Lung (tissue), 11 donors: ENCODE measurements at regions not wholly inside any gene's neighbourhood (a gene's known extent, or its start where the extent isn't known, plus 50 kb on each side); places are given as distances from the start of the nearest gene placed in this dataset.

Source experiments
- ATAC-seq: fragments of 200-7000 bp; cut with Tn5 transposase; one replicate; pipeline ENCODE4 v1.9.1; 2020; ENCODE audit warnings: moderate number of reproducible peaks; ENCODE audit not compliant: insufficient read depth, low FRiP score
- DNase-seq, 3 donors: peaks; one replicate each; pipeline ENCODE4 v3.0.0-alpha.2; 2013 to 2017
- H3K27ac ChIP-seq, 2 donors: one replicate each; pipeline ENCODE4 v1.5.1; 2013; ENCODE audit warnings: mild to moderate bottlenecking in 2 of 2, moderate library complexity in 2 of 2, control low read depth in 1 of 2, inconsistent platforms in 1 of 2, low read depth in 1 of 2, low read length in 1 of 2
- H3K27me3 ChIP-seq, 3 donors: one replicate each; pipeline ENCODE4 v1.5.1; 2013; ENCODE audit warnings: low read length in 2 of 3; ENCODE audit not compliant: control insufficient read depth in 3 of 3, insufficient read depth in 3 of 3
- H3K36me3 ChIP-seq, 4 donors: one replicate each; pipeline ENCODE4 v1.5.1; 2013; ENCODE audit warnings: low read length in 4 of 4, mild to moderate bottlenecking in 1 of 4, moderate library complexity in 1 of 4; ENCODE audit not compliant: control insufficient read depth in 4 of 4, insufficient read depth in 4 of 4
- H3K4me1 ChIP-seq, 5 donors: one replicate each; pipeline ENCODE4 v1.5.1; 2013; ENCODE audit warnings: low read length in 5 of 5, mild to moderate bottlenecking in 2 of 5, moderate library complexity in 1 of 5; ENCODE audit not compliant: control insufficient read depth in 5 of 5, insufficient read depth in 5 of 5
- H3K4me3 ChIP-seq: one replicate; pipeline ENCODE4 v1.5.1; 2013; ENCODE audit warnings: mild to moderate bottlenecking, control low read depth, moderate library complexity
- H3K9ac ChIP-seq, 2 donors: one replicate each; pipeline ENCODE4 v1.5.1; 2013; ENCODE audit warnings: low read length in 2 of 2, control low read depth in 1 of 2; ENCODE audit not compliant: insufficient read depth in 1 of 2
- H3K9me3 ChIP-seq, 4 donors: one replicate each; pipeline ENCODE4 v1.5.1; 2013; ENCODE audit warnings: low read length in 3 of 4, mild to moderate bottlenecking in 1 of 4, moderate library complexity in 1 of 4; ENCODE audit not compliant: control insufficient read depth in 4 of 4, insufficient read depth in 3 of 4
- WGBS, 2 donors: extraction: QIAGEN DNeasy Blood & Tissue Kit; methylation state at CpG; one replicate each; pipeline ENCODE4 v1.1.7; 2013; 5-methylcytosine and 5-hydroxymethylcytosine counted together
- TF ChIP-seq, protein P1 (sequence below): IDR thresholded peaks from 2 replicates; pipeline ENCODE4 v1.5.1; 2012; ENCODE audit warnings: mild to moderate bottlenecking; ENCODE audit errors: control extremely low read depth, extremely low read depth
- donor health status: control.
- donor health status: control.
- donor health status: Bipolar disorder and iron deficiency.
- donor health status: healthy.
- donor health status: DM: yes; HTN: yes; CAD: no.

DNA sequence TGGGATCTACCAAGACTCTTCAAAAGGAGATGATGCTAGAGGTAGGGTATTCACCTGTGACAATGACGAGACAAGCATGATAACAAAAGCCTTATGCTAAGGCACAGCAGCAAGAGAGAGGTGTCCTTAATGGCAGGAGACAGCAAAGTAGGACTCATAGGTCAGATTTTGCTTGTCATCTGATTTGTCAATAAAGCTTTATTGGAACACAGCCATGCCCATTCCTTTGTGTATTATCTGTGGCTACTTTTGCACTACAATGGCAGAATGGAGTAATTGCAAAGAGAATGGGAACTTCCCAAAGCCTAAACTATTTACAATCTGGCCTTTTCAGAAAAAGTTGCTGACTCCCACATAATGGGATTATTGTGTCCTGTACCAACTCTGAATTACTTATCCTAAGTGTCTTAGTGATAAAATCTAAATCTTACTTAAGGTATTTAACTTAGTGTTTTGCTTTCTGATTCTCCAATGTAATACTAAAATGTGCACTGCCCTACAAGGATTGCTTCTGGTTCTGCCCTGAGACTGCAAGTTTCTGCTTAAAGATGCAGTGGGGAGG lies 221.6 kb downstream of the CDC5L start:
- DNase-seq (no peak), ATAC-seq (no peak)
- WGBS, 2 donors: 92 to 97% methylated on average over 1 of the region's 1 CpG
- H3K4me3 ChIP-seq: no peak overlapping the region
- H3K27ac ChIP-seq: no peak overlapping the region
- no peaks in the 10 kb centered on the region for H3K9me3 ChIP-seq
- TF ChIP-seq, protein P1, sequence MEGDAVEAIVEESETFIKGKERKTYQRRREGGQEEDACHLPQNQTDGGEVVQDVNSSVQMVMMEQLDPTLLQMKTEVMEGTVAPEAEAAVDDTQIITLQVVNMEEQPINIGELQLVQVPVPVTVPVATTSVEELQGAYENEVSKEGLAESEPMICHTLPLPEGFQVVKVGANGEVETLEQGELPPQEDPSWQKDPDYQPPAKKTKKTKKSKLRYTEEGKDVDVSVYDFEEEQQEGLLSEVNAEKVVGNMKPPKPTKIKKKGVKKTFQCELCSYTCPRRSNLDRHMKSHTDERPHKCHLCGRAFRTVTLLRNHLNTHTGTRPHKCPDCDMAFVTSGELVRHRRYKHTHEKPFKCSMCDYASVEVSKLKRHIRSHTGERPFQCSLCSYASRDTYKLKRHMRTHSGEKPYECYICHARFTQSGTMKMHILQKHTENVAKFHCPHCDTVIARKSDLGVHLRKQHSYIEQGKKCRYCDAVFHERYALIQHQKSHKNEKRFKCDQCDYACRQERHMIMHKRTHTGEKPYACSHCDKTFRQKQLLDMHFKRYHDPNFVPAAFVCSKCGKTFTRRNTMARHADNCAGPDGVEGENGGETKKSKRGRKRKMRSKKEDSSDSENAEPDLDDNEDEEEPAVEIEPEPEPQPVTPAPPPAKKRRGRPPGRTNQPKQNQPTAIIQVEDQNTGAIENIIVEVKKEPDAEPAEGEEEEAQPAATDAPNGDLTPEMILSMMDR: no peak
- no peaks in the 10 kb centered on the region for H3K27me3 ChIP-seq
- no peaks in the 10 kb centered on the region for H3K36me3 ChIP-seq
- no peak overlapping the region for H3K9ac ChIP-seq
- H3K4me1 ChIP-seq: no peaks in the 10 kb centered on the region

DNA sequence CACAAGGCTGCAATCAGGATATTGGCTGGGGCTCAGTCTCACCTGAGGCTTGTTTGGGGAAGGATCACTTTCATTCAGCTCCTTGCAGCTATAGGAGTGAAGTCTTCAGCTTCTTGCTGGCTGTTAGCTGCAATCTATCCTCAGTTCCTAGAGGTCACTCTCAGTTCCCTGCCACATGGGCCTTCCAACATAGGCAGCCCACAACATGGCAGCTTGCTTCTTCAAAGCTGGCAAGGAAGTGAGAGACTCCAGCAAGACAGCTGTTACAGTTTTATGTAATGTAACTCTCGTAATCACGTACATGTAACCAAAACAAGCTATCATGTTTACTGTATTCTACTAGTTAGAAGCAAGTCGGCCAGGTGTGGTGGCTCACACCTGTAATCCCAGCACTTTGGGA lies 226.9 kb downstream of the CDC5L start:
- Histone ChIP-seq H3K9ac (no peak overlapping the region), H3K9me3 (no peaks in the 10 kb centered on the region), H3K4me3 (no peak overlapping the region), H3K27ac (no peak overlapping the region), H3K27me3 (no peaks in the 10 kb centered on the region), H3K4me1 (no peaks in the 10 kb centered on the region), H3K36me3 (no peaks in the 10 kb centered on the region)
- TF ChIP-seq, protein P1: no peak
- ATAC-seq (no peak), DNase-seq (no peak)
- 77 to 85% methylated on average over 3 of the region's 3 CpGs for WGBS, 2 donors

DNA sequence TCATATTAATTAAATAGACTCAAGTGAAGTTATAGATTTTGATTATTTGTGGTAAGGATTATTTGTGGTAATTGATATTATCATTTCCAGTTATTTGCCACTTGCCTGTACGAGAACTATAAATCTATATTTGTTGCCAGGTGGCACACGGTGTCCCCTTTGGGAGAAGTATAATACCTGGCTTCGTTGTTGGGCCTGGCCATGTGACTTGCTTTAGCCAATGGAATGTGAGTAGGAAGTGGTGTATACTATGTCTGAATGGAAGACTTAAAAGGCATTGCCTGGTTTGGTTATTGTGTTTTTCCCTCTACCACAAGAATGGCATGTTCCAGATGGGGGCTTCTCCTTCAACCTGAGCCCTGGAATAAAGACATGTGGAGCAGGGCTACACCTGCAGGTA lies 228.1 kb downstream of the CDC5L start:
- WGBS, 2 donors: 79 to 82% methylated on average over 3 of the region's 3 CpGs
- no peak for DNase-seq
- TF ChIP-seq, protein P1: no peak

DNA sequence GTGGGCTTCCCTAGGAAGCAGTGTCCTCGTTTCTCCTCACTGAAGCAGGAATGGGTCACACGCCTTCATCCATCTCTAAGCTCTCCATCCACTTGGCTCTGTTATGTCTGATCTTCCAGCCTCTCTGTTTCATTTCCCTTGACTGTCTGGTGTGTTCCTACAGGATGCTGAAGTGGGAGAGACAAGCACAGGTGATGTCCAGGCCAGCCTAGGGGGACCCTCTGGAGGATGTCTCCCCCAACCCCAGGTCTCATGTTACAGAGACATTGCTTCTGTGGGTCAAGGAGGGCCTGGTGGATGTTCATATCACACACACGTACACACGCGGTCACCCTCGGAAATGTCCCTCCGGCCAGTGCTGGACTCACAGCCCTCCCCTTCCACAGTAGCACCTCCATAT lies 229.9 kb downstream of the CDC5L start:
- WGBS, 2 donors: 82 to 92% methylated on average over 7 of the region's 7 CpGs
- H3K4me1 ChIP-seq: no peaks in the 10 kb centered on the region
- no peak overlapping the region for H3K9ac ChIP-seq
- TF ChIP-seq, protein P1: no peak
- H3K27ac ChIP-seq: no peak overlapping the region
- ATAC-seq (no peak), DNase-seq (no peak)
- no peaks in the 10 kb centered on the region for H3K36me3 ChIP-seq
- no peak overlapping the region for H3K4me3 ChIP-seq
- no peaks in the 10 kb centered on the region for H3K27me3 ChIP-seq
- no peaks in the 10 kb centered on the region for H3K9me3 ChIP-seq

More for the DNA sequence above, 228.1 kb downstream of the CDC5L start:
- Histone ChIP-seq H3K36me3 (no peaks in the 10 kb centered on the region), H3K4me3 (no peak overlapping the region), H3K4me1 (no peaks in the 10 kb centered on the region), H3K9me3 (no peaks in the 10 kb centered on the region), H3K9ac (no peak overlapping the region), H3K27ac (no peak overlapping the region), H3K27me3 (no peaks in the 10 kb centered on the region)
- ATAC-seq: no peak
